OCI-LY3 (cell line): ENCODE measurements at regions not wholly inside any gene's neighbourhood (a gene's known extent, or its start where the extent isn't known, plus 50 kb on each side); places are given as distances from the start of the nearest gene placed in this dataset.

Experiments
- H2AFZ ChIP-seq: fragments of 200-600, 300-600 bp; shearing (Covaris generic); 2 replicates; pipeline ENCODE4 v1.6.0; 2014; ENCODE audit warnings: antibody characterized with exemption, low read depth, low read length
- H3K27ac ChIP-seq: fragments of 200-600, 300-600 bp; sonication (generic); 2 replicates; pipeline ENCODE4 v1.5.1; 2014; ENCODE audit warnings: mild to moderate bottlenecking, low read length, moderate library complexity, mixed read lengths
- H3K27me3 ChIP-seq: fragments of 200-600, 300-600 bp; sonication (generic); 2 replicates; pipeline ENCODE4 v1.6.1; 2014; ENCODE audit warnings: low read depth, low read length, mixed read lengths
- H3K36me3 ChIP-seq: fragments of 200-600, 300-600 bp; sonication (generic); replicated peaks from 2 replicates; pipeline ENCODE3; 2014; ENCODE audit warnings: low read depth, low read length, mixed read lengths
- H3K4me1 ChIP-seq: fragments of 300-600, 200-600 bp; sonication (generic); 2 replicates; pipeline ENCODE4 v1.6.1; 2014; ENCODE audit warnings: low read length, mixed read lengths
- H3K4me2 ChIP-seq: fragments of 200-600, 300-600 bp; sonication (generic); 2 replicates; pipeline ENCODE4 v1.6.1; 2014; ENCODE audit warnings: low read length, mixed read lengths
- H3K4me3 ChIP-seq: fragments of 300-600, 200-600 bp; sonication (generic); 2 replicates; pipeline ENCODE4 v1.5.1; 2014; ENCODE audit warnings: antibody characterized with exemption, mild to moderate bottlenecking, low read length, moderate library complexity
- H3K79me2 ChIP-seq: fragments of 300-600, 200-600 bp; shearing (Covaris generic); 2 replicates; pipeline ENCODE4 v1.6.1; 2014; ENCODE audit warnings: mild to moderate bottlenecking, low read length, mixed read lengths
- H3K9ac ChIP-seq: fragments of 300-600, 200-600 bp; shearing (Covaris generic); 2 replicates; pipeline ENCODE4 v1.6.0; 2014; ENCODE audit warnings: mild to moderate bottlenecking, low read length, moderate library complexity
- H3K9me3 ChIP-seq: fragments of 200-600, 300-600 bp; shearing (Covaris generic); 2 replicates; pipeline ENCODE4 v1.6.1; 2014; ENCODE audit warnings: low read length, mixed read lengths; ENCODE audit not compliant: insufficient read depth
- H4K20me1 ChIP-seq: fragments of 200-600, 300-600 bp; sonication (generic); 2 replicates; pipeline ENCODE4 v1.6.1; 2016; ENCODE audit warnings: low read length, mixed read lengths; ENCODE audit not compliant: insufficient read depth
- EZH2phosphoT487 ChIP-seq: fragments of 200-600 bp; shearing (Covaris generic); IDR thresholded peaks from 2 replicates; pipeline ENCODE4 v1.6.1; 2018; ENCODE audit warnings: antibody characterized with exemption, mixed run types, low read depth
- TF ChIP-seq, protein P1 (sequence below): fragments of 200-600, 300-600 bp; sonication (generic); IDR thresholded peaks from 2 replicates; pipeline ENCODE4 v1.5.1; 2014; ENCODE audit warnings: antibody characterized with exemption, low read length, low read depth

- Histone ChIP-seq H2AFZ (no peak overlapping the region), H3K9ac (no peak overlapping the region), H3K4me2 (no peak overlapping the region), H3K27ac (no peak overlapping the region), H3K4me1 (no peaks in the 10 kb centered on the region), H3K9me3 (no peaks in the 10 kb centered on the region), H3K27me3 (no peaks in the 10 kb centered on the region), H4K20me1 (no peaks in the 10 kb centered on the region), H3K79me2 (no peaks in the 10 kb centered on the region), H3K4me3 (no peak overlapping the region), H3K36me3 (no peaks in the 10 kb centered on the region)
- no peak for TF ChIP-seq EZH2phosphoT487
- TF ChIP-seq, protein P1, sequence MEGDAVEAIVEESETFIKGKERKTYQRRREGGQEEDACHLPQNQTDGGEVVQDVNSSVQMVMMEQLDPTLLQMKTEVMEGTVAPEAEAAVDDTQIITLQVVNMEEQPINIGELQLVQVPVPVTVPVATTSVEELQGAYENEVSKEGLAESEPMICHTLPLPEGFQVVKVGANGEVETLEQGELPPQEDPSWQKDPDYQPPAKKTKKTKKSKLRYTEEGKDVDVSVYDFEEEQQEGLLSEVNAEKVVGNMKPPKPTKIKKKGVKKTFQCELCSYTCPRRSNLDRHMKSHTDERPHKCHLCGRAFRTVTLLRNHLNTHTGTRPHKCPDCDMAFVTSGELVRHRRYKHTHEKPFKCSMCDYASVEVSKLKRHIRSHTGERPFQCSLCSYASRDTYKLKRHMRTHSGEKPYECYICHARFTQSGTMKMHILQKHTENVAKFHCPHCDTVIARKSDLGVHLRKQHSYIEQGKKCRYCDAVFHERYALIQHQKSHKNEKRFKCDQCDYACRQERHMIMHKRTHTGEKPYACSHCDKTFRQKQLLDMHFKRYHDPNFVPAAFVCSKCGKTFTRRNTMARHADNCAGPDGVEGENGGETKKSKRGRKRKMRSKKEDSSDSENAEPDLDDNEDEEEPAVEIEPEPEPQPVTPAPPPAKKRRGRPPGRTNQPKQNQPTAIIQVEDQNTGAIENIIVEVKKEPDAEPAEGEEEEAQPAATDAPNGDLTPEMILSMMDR, result no peak
Observed at GRCh38 chr1:4971666-4972065, 317.3 kb downstream of the AJAP1 start.

DNA sequence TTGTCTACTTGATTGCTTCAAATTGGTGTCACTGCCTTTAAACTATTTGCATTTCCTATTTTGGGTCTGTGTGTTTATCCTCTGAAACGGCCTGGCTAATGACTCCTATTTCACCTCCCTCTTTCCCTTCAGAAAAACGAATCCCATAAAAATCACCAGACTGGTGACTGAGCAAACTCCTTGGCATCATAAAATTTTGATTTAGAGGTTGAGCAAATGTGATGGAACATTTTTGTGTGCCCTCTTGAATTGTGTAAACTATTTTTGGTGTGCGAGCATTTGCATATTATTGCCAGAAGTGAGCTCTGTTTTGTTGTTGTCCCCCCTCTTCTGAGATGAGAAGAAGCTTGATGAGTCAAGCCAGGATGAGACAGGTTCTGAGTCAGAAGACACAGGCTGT is 316.1 kb downstream of the AJAP1 start:
- H3K4me3 ChIP-seq, result no peak overlapping the region
- no peak overlapping the region for H3K27ac ChIP-seq
- no peaks in the 10 kb centered on the region for H3K4me1 ChIP-seq
- no peak overlapping the region for H3K9ac ChIP-seq
- no peaks in the 10 kb centered on the region for H3K9me3 ChIP-seq
- H3K79me2 ChIP-seq, result no peaks in the 10 kb centered on the region
- TF ChIP-seq, protein P1, result no peak
- TF ChIP-seq EZH2phosphoT487, result no peak
- H3K36me3 ChIP-seq, result no peaks in the 10 kb centered on the region
- no peak overlapping the region for H3K4me2 ChIP-seq
- no peak overlapping the region for H2AFZ ChIP-seq
- no peaks in the 10 kb centered on the region for H4K20me1 ChIP-seq
- no peaks in the 10 kb centered on the region for H3K27me3 ChIP-seq

GRCh38 chr1:4969556-4970129 is 315.2 kb downstream of the AJAP1 start:
- Histone ChIP-seq H3K36me3 (no peaks in the 10 kb centered on the region), H4K20me1 (no peaks in the 10 kb centered on the region), H3K27me3 (no peaks in the 10 kb centered on the region), H3K79me2 (no peaks in the 10 kb centered on the region), H2AFZ (no peak overlapping the region), H3K4me3 (no peak overlapping the region), H3K4me1 (no peaks in the 10 kb centered on the region), H3K9me3 (no peaks in the 10 kb centered on the region), H3K4me2 (no peak overlapping the region), H3K9ac (no peak overlapping the region), H3K27ac (no peak overlapping the region)
- TF ChIP-seq, protein P1, result no peak
- no peak for TF ChIP-seq EZH2phosphoT487

- TF ChIP-seq, protein P1, result no peak
- no peak for TF ChIP-seq EZH2phosphoT487
- Histone ChIP-seq H3K9ac (no peak overlapping the region), H3K27ac (no peak overlapping the region), H3K9me3 (no peaks in the 10 kb centered on the region), H3K4me3 (no peak overlapping the region), H3K27me3 (no peaks in the 10 kb centered on the region), H4K20me1 (no peaks in the 10 kb centered on the region), H2AFZ (no peak overlapping the region), H3K4me1 (no peaks in the 10 kb centered on the region), H3K4me2 (no peak overlapping the region), H3K36me3 (no peaks in the 10 kb centered on the region), H3K79me2 (no peaks in the 10 kb centered on the region)
Observed at GRCh38 chr1:4965346-4966075, 311.1 kb downstream of the AJAP1 start.
